Tibial artery (tissue), 4 donors: ENCODE measurements at regions not wholly inside any gene's neighbourhood (a gene's known extent, or its start where the extent isn't known, plus 50 kb on each side); places are given as distances from the start of the nearest gene placed in this dataset.

Experiments used
- DNase-seq, 2 donors: peaks; one replicate each; pipeline ENCODE4 v3.0.0-alpha.2; 2019
- H3K27ac ChIP-seq, 2 donors: fragments of 200-600 bp; sonication (generic) in 1 of 2; 1 replicate in 1 of 2; 2 replicates in 1 of 2; pipeline ENCODE4 v1.5.1; 2018 to 2019; ENCODE audit warnings: mild to moderate bottlenecking in 1 of 2
- H3K27me3 ChIP-seq, 2 donors: fragments of 200-600 bp; sonication (generic) in 1 of 2; one replicate each; pipeline versions ENCODE4 v1.5.1 to v1.6.0; 2016 to 2019
- H3K36me3 ChIP-seq, 3 donors: fragments of 200-600 bp; sonication (generic) in 2 of 3; one replicate each; pipeline ENCODE4 v1.5.1; 2016 to 2019; ENCODE audit warnings: mild to moderate bottlenecking in 2 of 3
- H3K4me1 ChIP-seq, 4 donors: fragments of 200-600 bp; sonication (generic) in 2 of 4; 1 replicate in 3 of 4; 2 replicates in 1 of 4; pipeline ENCODE4 v1.5.1; 2016 to 2019
- H3K4me3 ChIP-seq, 2 donors: fragments of 200-600 bp; sonication (generic) in 1 of 2; 1 replicate in 1 of 2; 2 replicates in 1 of 2; pipeline ENCODE4 v1.5.1; 2018 to 2019; ENCODE audit warnings: mild to moderate bottlenecking in 2 of 2
- H3K9me3 ChIP-seq, 3 donors: fragments of 200-600 bp; sonication (generic) in 1 of 3; one replicate each; pipeline ENCODE4 v1.5.1; 2016 to 2019
- CTCF ChIP-seq, 2 experiments: fragments of 200-600 bp in 1 of 2; fragments of 450-650 bp in 1 of 2; IDR thresholded peaks; one replicate each; pipeline ENCODE4 v1.5.1; 2017 to 2019; ENCODE audit warnings: antibody characterized with exemption in 2 of 2, mild to moderate bottlenecking in 1 of 2, moderate library complexity in 1 of 2
- intact Hi-C: fragments of 100-400 bp; cut with DNase I; formaldehyde crosslinking; loops from one replicate; pipeline ENCODE4 v1.15.0; 2023; ENCODE audit warnings: low total_unique reads

- no peak for TF ChIP-seq CTCF (IDR thresholded peaks at IDR 0.05)
- no peaks in the 10 kb centered on the region for H3K4me1 ChIP-seq
- H3K9me3 ChIP-seq, result no peaks in the 10 kb centered on the region
- no peak overlapping the region for H3K4me3 ChIP-seq
- H3K27me3 ChIP-seq, result peaks cover 0 to 5% of the 10 kb centered on the region in 2 donors
- H3K27ac ChIP-seq, result no peak overlapping the region
- no peak for DNase-seq
- H3K36me3 ChIP-seq, result no peaks in the 10 kb centered on the region
- intact Hi-C loops, result no loop called here
Measured at GRCh38 chr10:128437786-128438345, 311.6 kb upstream of the MKI67 start.

GRCh38 chr10:128438417-128439063 is 312.3 kb upstream of the MKI67 start:
- no peak for DNase-seq
- Histone ChIP-seq H3K4me3 (no peak overlapping the region), H3K27ac (no peak overlapping the region), H3K36me3 (no peaks in the 10 kb centered on the region), H3K4me1 (no peaks in the 10 kb centered on the region), H3K9me3 (no peaks in the 10 kb centered on the region), H3K27me3 (peaks cover 0 to 5% of the 10 kb centered on the region in 2 donors)
- intact Hi-C loops, result no loop called here
- no peak for TF ChIP-seq CTCF (IDR thresholded peaks at IDR 0.05)

- H3K9me3 ChIP-seq, result no peaks in the 10 kb centered on the region
- TF ChIP-seq CTCF (IDR thresholded peaks at IDR 0.05), result no peak
- no peak overlapping the region for H3K4me3 ChIP-seq
- no peaks in the 10 kb centered on the region for H3K36me3 ChIP-seq
- no peak overlapping the region for H3K27ac ChIP-seq
- H3K27me3 ChIP-seq, result no peaks in the 10 kb centered on the region
- DNase-seq, result no peak
- intact Hi-C loops, result no loop called here
- H3K4me1 ChIP-seq, result no peaks in the 10 kb centered on the region
Measured at GRCh38 chr10:128440513-128441160, 314.4 kb upstream of the MKI67 start.

GRCh38 chr10:128443925-128444518 is 317.8 kb upstream of the MKI67 start:
- H3K4me3 ChIP-seq, result no peak overlapping the region
- H3K4me1 ChIP-seq, result no peaks in the 10 kb centered on the region
- H3K27ac ChIP-seq, result no peak overlapping the region
- no peaks in the 10 kb centered on the region for H3K27me3 ChIP-seq
- no peak for DNase-seq
- H3K36me3 ChIP-seq, result no peaks in the 10 kb centered on the region
- intact Hi-C loops, result no loop called here
- TF ChIP-seq CTCF (IDR thresholded peaks at IDR 0.05), result no peak
- H3K9me3 ChIP-seq, result no peaks in the 10 kb centered on the region

GRCh38 chr10:128448796-128449195 is 322.6 kb upstream of the MKI67 start:
- H3K4me1 ChIP-seq, result no peaks in the 10 kb centered on the region
- no peaks in the 10 kb centered on the region for H3K36me3 ChIP-seq
- no peak for DNase-seq
- H3K27ac ChIP-seq, result no peak overlapping the region
- H3K9me3 ChIP-seq, result no peaks in the 10 kb centered on the region
- intact Hi-C loops, result no loop called here
- H3K4me3 ChIP-seq, result no peak overlapping the region
- no peaks in the 10 kb centered on the region for H3K27me3 ChIP-seq
- no peak for TF ChIP-seq CTCF (IDR thresholded peaks at IDR 0.05)
